ENCODE measurements at regions not wholly inside any gene's neighbourhood (a gene's known extent, or its start where the extent isn't known, plus 50 kb on each side); places are given as distances from the start of the nearest gene placed in this dataset.

DNA sequence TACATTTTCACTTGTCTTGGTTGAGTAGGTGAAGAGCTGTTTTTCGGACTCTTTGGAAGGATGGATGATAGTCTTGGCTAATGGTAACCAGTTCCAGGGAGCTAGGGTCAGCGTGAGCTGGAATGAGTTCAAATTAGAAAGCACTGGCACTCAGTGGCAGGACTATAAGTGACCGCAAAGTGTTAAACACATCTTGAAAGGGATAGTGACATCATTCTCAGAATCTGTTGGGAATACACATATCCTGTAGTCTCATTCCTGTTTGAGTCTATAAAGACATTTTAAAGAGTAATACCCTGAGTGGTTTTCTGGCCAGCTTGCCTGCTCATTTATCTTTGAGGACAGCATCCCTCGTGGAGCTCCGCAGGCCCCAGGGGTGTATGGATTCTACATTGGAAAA, 56.7 kb upstream of the TMEM248 start:
- H3K4me3 ChIP-seq = no peak overlapping the region
- TF ChIP-seq, protein P1, sequence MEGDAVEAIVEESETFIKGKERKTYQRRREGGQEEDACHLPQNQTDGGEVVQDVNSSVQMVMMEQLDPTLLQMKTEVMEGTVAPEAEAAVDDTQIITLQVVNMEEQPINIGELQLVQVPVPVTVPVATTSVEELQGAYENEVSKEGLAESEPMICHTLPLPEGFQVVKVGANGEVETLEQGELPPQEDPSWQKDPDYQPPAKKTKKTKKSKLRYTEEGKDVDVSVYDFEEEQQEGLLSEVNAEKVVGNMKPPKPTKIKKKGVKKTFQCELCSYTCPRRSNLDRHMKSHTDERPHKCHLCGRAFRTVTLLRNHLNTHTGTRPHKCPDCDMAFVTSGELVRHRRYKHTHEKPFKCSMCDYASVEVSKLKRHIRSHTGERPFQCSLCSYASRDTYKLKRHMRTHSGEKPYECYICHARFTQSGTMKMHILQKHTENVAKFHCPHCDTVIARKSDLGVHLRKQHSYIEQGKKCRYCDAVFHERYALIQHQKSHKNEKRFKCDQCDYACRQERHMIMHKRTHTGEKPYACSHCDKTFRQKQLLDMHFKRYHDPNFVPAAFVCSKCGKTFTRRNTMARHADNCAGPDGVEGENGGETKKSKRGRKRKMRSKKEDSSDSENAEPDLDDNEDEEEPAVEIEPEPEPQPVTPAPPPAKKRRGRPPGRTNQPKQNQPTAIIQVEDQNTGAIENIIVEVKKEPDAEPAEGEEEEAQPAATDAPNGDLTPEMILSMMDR (IDR thresholded peaks at IDR 0.05; ENCODE audit: control extremely low read depth, extremely low read depth) = no peak
- DNase-seq = no peak
- WGBS, 2 donors = 93% methylated on average over 5 of the region's 5 CpGs
- no peak overlapping the region for H3K9ac ChIP-seq (ENCODE audit: insufficient read depth in 1 of 2, low read length in 2 of 2)
- ATAC-seq (ENCODE audit: insufficient read depth, low FRiP score) = no peak
- no peak overlapping the region for H3K27ac ChIP-seq (ENCODE audit: low read depth in 1 of 2, low read length in 1 of 2)
- peaks cover 0 to 12% (median 1%) of the 10 kb centered on the region in 4 donors for H3K36me3 ChIP-seq (ENCODE audit: control insufficient read depth in 4 of 4, insufficient read depth in 4 of 4, low read length in 4 of 4)
- H3K4me1 ChIP-seq (ENCODE audit: control insufficient read depth in 5 of 5, insufficient read depth in 5 of 5, low read length in 5 of 5) = no peaks in the 10 kb centered on the region
- no peaks in the 10 kb centered on the region for H3K9me3 ChIP-seq (ENCODE audit: control insufficient read depth in 4 of 4, insufficient read depth in 3 of 4, low read length in 3 of 4)
- no peaks in the 10 kb centered on the region for H3K27me3 ChIP-seq (ENCODE audit: control insufficient read depth in 3 of 3, insufficient read depth in 3 of 3, low read length in 2 of 3)

DNA sequence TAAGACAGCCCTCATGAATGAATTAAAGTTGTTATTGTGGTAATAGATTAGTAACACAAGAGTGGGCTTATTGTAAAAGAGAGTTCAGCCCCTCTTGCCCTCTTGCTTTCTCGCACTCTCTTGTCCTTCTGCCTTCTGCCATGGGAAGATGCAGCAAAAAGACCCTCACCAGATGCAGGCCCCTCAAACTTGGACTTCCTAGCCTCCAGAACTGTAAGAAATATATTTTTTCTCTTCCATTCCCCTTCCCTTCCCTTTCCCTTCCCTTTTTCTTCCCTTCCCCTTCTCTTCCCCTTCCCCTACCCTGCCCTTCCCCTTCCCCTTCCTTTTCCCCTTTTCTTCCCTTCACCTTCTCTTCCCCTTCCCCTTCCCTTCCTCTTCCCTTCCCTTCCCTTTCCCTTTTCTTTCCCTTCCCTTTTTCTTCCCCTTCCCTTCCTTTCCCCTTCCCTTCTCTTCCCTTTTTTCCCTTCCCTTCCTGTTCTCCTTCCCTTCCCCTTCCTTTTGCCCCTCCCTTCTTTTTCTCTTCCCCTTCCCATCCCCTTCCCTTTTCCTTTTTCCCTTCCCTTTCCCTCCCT, 55.6 kb upstream of the TMEM248 start:
- no peak for DNase-seq
- Histone ChIP-seq H3K4me3 (no peak overlapping the region), H3K27me3 (ENCODE audit: control insufficient read depth in 3 of 3, insufficient read depth in 3 of 3, low read length in 2 of 3) (no peaks in the 10 kb centered on the region), H3K27ac (ENCODE audit: low read depth in 1 of 2, low read length in 1 of 2) (no peak overlapping the region), H3K36me3 (ENCODE audit: control insufficient read depth in 4 of 4, insufficient read depth in 4 of 4, low read length in 4 of 4) (peaks cover 0 to 4% (median 1%) of the 10 kb centered on the region in 4 donors), H3K9ac (ENCODE audit: insufficient read depth in 1 of 2, low read length in 2 of 2) (no peak overlapping the region), H3K4me1 (ENCODE audit: control insufficient read depth in 5 of 5, insufficient read depth in 5 of 5, low read length in 5 of 5) (peaks cover 0 to 1% (median 0%) of the 10 kb centered on the region in 5 donors), H3K9me3 (ENCODE audit: control insufficient read depth in 4 of 4, insufficient read depth in 3 of 4, low read length in 3 of 4) (no peaks in the 10 kb centered on the region)
- 97 to 100% methylated on average over 1 of the region's 1 CpG for WGBS, 2 donors
- TF ChIP-seq, protein P1 (IDR thresholded peaks at IDR 0.05; ENCODE audit: control extremely low read depth, extremely low read depth) = no peak
- no peak for ATAC-seq (ENCODE audit: insufficient read depth, low FRiP score)

DNA sequence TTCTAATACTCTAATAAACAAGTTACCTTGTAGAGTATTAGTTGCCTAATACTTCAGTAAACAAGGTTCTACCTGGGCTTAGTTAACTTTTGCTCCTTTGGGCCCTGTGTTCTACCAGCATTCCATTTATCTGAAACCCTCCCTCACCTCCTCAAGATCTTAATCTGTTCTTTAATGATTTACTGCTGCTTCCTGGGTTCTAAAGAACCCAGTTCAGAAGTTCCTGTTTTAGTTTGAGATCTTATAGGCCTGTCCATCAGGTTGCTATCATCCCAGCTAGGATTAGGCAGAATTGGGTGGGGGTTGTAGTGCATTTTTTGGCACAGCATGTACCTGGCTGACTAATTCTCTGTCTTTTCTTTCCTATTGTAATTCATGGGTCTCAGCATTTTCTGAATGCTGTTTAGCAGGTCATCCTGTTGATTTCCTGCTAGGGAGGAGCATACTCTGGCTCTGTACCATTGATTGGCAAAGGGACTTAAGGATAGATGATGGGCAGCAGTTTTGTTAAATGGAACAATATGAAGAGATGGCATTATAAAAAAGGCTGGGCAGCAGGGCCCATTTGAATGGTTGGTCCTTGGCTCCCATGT, 53.7 kb upstream of the TMEM248 start:
- Histone ChIP-seq H3K4me1 (ENCODE audit: control insufficient read depth in 5 of 5, insufficient read depth in 5 of 5, low read length in 5 of 5) (peaks cover 0 to 1% (median 0%) of the 10 kb centered on the region in 5 donors), H3K4me3 (no peak overlapping the region), H3K9me3 (ENCODE audit: control insufficient read depth in 4 of 4, insufficient read depth in 3 of 4, low read length in 3 of 4) (no peaks in the 10 kb centered on the region), H3K9ac (ENCODE audit: insufficient read depth in 1 of 2, low read length in 2 of 2) (no peak overlapping the region), H3K27me3 (ENCODE audit: control insufficient read depth in 3 of 3, insufficient read depth in 3 of 3, low read length in 2 of 3) (no peaks in the 10 kb centered on the region), H3K27ac (ENCODE audit: low read depth in 1 of 2, low read length in 1 of 2) (no peak overlapping the region), H3K36me3 (ENCODE audit: control insufficient read depth in 4 of 4, insufficient read depth in 4 of 4, low read length in 4 of 4) (peaks cover 0 to 3% (median 1%) of the 10 kb centered on the region in 4 donors)
- TF ChIP-seq, protein P1 (IDR thresholded peaks at IDR 0.05; ENCODE audit: control extremely low read depth, extremely low read depth) = no peak
- DNase-seq = no peak
- ATAC-seq (ENCODE audit: insufficient read depth, low FRiP score) = no peak

All from lung (tissue), 11 donors.